HG02642 (cell line): ENCODE measurements at regions not wholly inside any gene's neighbourhood (a gene's known extent, or its start where the extent isn't known, plus 50 kb on each side); places are given as distances from the start of the nearest gene placed in this dataset.

Experiments used
- ATAC-seq: cut with Tn5 transposase; IDR thresholded peaks from one replicate; pipeline ENCODE4 v1.9.1; 2021; ENCODE audit warnings: mild to moderate bottlenecking; ENCODE audit not compliant: unreplicated experiment, poor library complexity

DNA sequence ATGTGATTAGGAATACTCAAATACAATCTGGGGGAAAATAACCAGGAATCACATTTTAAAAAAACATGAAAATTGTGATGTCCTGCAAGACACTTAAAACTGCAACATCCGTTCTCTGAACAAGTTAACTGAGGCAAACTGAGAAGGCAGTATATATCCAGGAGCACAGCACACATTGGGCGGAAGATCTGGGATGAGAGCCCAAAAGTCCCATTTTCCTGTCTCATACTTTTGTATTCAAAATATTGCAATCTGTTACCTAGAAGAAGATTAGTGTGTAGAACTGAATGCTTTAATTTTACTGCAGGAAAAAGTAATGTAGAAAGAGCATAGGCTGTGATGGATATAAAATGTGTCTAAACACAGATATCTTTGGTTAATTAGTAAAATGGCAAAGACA is 276.8 kb upstream of the FANCL start:
- no peak for ATAC-seq

DNA sequence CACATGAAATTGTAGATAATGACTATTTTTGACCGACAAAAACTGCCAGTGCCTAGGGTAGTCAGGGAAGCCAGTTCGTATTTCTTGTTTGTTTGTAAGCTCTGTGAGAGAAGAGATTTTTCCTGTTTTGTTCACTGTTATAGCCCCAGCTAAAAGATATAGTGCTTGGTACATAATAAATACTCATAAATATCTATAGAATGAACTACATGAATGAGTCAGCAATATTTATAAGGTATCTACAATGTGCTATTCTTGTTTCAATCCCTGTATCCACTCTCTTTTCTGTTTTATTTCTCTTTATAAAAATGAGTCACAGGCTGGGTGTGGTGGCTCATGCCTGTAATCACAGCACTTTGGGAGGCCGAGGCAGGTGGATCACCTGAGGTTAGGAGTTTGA is 275.6 kb upstream of the FANCL start:
- no peak for ATAC-seq

DNA sequence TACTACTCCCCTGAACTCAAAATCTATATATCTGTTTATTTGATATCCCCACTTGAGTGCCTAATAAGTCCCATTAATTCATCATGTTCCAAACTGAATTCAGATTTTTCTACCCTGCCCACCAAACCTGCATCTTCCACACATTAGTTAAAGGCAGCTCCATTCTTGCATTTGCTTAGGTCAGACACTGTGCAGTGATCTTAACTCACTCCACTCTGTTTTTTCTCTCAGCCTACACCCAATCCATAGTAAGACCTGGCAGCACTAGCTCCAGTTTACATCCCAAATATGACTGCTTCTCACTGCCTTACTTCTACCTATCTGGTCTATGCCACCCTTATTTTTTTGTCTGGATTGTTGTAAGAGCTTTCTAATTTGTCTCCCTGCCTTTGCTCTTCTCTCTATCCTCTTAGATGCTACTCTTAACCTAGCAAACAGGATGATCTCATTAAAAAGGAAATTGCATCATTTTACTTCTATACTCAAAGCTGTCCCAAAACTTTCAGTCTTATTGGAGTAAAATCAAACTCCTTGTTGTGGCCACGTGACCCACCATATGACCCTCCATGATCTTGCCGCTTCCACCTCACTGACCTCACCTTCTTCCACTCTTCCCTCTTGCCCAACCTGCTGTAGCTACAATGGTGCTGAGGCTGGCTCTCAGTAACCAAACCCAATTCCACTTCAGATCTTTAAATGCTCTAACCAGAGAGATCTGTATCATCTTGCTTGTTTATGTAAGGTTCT is 274.9 kb upstream of the FANCL start:
- ATAC-seq = no peak

DNA sequence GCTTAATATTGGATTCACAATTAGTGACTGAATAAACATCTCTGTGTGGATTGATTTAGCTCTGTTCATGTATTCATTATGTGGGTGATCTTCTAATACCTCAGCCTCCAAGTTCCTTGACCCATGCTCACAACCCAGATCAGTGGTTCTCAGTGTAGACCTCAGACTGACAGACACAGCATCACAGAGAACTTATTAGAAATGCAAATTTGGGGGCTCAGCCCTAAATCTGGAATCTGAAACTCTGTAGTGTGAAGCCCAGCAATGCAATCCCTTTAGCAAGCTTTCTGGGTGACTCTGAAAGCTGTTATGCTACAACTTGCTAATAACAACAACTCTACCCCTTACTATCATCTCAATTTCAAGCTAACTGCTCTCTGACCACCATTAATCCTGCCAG is 273.1 kb upstream of the FANCL start:
- peak; percentile 84 for ATAC-seq

DNA sequence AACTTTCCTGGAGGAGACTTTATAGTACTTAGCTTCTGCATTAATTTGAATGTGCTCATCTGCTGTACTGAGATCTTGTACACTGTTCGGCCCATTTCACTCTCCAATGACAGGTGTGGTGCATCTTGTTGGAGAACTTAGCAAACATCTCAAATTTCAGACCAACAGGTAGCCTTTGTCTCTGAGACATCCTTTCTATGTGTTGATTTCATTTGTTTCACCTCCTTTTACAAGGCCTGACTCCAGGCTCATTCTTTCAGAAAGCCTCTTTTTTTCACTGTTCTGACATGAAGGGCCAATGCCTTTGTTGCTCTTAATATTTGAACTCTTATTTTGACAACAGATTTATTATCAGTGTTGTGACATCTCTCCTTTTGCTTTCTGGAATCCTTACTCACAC is 271.8 kb upstream of the FANCL start:
- no peak for ATAC-seq

DNA sequence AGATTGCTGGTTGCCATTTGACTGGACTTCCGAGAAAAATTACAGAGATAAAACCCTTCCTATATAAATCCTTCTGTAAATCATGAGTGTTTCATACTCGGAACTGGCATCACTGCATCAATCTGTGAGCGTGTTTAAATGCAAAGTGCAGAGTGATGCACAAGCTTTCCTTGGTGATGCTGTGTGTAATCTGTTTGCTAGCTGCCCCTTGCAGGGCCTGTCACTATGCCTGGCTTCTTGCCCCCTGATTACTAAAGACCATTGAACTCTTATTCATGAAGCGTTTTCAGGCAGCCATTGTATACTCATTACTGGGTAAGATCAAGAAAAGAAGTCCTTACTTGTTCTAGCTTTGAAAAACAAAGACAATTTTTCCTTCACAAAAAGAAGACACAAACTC is 266.9 kb upstream of the FANCL start:
- no peak for ATAC-seq

DNA sequence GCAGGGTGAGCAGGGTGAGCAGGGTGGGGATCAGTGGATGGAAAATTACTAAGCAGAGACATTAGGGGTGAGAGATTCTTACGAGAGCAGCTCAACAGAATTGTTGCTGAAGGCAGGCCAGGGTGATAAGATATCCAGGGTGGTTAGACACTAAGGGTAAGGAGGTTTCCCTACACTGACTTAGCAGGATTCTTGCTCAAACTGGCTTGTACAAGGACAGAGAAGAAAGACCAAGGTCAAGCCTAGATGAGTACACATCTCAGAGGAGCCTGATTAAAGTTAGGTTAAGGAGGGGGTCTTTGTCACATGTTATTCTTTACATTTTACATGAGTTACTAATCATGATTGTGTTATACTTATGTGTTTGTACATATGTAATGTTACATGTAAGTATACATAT is 262.8 kb upstream of the FANCL start:
- ATAC-seq = no peak

DNA sequence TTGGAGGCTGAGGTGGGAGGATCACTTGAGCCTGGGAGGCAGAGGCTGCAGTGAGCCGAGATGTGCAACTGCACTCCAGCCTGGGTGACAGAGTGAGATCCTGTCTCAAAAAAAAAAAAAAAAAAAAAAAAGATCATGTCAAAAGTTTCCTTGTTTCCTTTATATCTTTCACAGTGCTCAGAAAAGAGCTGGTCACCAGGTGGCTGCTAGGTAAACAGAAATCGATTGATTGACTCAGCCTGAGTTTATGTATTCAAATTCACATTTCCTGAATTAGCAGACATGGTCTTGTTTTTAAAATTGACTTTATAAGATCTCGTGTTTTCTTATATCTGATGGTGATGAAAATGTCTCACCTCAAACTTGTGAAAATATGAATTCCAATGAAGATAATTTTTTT is 261.8 kb upstream of the FANCL start:
- ATAC-seq = no peak

DNA sequence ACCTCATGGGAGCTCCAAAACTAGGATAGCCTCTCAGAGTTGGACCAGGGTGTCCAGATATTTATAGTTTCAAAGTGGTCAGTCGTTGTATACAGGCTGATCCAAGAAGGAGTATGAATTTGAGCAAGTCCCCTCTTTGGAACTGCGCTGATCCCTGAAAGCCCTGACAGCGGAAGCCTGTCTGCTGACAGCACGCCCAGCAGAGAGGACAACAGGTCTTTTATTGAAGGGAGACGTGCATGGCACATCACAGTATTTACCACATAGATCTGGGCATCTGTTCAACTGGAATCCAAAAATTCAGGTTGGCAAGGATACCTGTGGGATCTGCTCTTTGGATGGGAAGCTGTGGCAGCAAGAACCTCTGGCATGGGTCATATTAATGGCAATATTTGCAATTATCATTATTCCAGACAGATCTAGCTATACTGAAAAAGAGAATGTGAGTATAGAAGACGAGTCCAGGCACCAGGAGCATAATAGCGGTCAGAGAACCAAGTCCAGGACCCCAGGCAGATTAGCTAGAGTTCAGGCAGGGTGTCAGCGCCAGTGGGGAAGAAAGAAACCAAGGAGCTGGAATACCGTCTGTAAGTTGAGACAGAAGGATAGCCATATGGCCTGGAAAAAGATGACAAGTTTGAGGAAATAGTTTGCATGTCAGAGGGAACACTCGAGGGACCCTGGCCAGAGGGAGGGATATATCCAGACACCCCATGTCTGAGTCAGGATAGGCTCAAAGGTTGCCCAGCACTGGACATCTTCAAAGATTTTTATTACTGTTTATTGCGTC is 260.4 kb upstream of the FANCL start:
- no peak for ATAC-seq

DNA sequence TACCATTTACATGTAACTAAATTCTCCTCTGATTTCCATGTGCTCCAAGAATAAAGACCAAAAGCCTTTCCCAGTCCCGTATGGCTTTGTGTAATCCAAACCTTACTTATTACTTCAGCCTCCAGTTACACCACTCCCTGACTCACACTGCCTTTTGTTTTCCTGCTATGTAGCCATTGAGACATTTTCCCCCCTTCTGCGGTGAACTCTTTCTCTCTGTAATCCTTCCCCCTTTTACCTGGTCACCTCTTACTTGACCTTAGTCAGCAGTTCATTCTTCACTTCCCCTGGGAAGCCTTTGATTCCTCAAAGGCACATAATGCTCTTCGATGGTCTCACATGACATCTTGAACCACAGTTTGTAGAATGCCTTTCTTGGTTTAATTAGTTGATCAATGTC is 256.0 kb upstream of the FANCL start:
- ATAC-seq = no peak

DNA sequence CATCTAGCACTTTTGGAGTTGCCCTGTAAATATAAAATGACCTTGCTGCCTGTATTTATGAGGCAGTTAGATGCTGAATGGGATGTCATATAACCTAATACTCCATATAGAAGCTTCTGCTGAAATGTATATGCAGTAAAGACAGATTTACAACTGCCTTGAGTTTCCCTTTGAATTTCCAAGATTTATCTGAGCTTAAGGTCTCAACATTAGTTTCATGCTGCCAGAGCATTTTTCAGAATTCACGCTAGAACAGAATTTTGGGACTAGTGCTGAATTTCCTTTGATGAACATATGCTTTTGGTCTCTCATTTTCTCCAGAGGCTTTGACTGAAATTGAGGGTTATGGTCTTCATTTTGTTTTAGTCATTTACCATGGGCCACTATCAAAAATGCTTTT is 254.7 kb upstream of the FANCL start:
- ATAC-seq = no peak

DNA sequence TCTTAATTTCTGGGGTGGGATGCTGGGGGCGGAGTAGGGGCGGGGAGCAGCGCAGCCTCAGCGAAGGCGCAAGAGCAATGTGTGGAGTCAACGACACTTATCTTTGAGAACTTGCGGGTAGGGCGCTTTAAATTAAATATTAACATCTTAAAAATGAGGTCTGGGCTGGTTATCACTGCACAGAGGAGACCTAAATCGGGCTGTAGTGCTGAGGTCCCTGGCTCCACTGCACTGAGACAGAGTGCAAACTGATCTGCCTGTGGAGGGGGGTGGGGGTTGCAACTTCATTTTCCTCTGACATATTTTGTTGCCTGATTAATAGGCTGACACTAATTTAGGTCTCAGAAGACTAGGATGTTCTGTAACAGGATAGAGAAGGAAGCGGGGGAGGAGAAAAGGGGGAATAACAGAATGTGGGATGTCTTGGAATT is 253.0 kb upstream of the FANCL start:
- ATAC-seq = no peak

DNA sequence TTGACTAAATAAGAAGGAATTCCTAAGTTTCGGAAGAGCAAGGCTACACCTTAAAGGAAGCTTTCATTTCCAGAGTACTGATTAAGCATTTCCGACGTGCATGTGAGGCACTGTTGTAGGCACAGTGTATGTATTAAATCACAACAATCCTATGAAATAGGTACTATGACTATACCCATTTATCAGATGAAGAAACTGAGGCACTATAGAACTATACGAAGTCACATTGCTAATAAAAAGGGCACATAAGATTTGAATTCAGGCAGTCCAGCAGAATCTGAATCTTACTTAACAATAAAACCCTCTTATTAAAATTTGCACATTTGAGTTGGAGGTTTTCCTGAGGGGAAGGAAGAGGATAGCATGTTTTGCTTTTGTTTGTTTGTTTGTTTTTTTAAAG is 243.5 kb upstream of the FANCL start:
- ATAC-seq = no peak

DNA sequence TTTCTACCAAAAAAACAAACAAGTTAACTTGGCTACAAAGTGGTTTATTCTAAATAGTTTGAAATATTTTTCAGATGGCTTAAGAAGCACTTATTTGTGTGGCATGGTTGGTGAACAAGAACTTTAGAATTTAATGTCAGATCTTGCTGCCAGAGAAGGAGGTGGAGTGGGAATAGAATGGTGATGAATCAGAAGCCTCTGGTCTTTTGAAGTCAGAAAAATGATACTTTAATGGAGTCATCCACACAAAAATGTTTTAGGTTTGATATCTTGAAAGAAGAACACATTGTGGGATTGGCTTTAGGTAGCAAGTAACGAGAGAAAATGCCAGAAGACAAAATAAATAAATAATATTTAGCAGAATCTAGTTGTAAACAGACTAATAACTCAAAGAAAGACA is 243.1 kb upstream of the FANCL start:
- ATAC-seq = no peak

DNA sequence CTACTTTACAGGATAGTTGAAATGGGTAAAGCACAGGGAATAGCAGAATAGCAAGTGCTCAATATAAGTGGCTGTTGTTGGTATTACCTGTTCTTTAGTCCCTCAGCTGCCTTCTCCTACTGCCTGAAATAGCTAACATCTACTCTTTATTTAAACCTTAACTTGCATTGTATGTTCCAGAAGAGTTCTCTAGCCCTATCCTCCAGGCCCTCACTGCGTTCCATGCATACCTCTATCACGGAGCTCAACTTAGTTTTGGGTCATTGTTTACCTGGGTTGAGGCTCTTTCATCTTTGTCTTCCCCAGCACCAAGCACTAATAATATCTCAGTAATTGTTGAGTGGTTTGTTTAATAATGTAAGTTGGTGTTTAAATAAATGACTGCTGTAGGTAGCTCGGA is 242.2 kb upstream of the FANCL start:
- ATAC-seq = no peak

DNA sequence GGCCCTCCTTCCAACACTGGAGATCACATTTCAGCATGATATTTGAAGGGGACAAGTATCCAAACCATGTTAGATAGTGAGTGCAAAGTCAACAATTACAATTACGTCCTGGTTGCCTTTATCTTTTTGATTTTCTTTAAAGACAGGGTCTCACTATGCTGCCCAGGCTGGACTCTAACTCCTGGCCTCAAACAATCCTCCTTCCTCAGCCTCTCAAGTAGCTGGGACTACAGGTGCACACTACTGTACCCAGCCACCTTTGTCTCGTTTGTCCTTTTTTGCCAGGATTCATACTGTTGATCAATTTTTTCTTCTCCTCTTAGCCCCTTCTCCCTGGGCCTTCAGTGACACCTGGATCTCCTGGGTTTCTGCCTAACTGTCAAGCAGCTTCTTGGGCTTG is 240.5 kb upstream of the FANCL start:
- ATAC-seq = no peak

DNA sequence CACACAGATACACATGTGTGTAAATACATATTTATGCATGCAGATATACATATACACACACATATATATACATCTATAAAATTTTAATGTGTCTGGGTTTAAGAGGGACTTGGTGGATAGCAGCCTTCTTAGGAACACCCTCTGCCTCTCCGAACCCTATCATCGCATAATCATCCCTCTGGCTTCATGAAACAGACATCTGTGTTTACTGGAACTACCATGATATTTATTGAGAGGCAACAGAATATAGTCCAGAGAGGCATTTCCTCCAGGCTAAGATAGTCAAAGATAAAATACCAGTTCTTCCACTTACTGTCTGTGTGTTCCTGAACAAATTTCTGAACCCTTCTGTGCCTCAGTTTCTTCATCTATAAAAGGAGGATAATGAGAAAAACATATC is 239.0 kb upstream of the FANCL start:
- no peak for ATAC-seq

DNA sequence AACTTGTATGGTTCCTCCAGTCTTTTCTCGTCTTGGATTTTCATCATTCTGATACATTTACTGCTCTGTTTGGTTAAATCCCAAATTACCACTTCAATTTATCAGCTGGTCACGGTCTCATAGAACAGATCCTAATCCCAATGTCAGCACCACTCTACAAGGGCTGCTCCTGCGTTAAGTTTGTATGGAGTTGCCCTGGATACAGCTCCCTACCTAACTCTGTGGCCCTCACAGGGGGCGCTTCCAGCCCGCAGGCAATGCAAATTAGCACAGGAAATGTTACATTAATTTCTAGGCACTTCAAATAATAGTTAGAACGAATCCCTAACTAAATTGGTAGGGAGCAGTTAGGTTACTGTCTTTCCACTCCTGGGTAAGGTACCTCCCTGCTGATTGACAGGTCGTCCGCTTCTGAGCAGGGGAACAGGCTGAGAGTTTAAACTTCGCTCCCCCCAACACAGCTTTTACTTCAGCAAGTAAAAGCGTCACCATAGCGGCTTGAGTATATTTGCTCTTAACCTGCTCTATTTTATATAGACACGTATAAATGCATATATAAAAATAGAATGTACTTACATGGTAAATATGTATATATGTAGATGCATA is 238.5 kb upstream of the FANCL start:
- ATAC-seq = no peak

DNA sequence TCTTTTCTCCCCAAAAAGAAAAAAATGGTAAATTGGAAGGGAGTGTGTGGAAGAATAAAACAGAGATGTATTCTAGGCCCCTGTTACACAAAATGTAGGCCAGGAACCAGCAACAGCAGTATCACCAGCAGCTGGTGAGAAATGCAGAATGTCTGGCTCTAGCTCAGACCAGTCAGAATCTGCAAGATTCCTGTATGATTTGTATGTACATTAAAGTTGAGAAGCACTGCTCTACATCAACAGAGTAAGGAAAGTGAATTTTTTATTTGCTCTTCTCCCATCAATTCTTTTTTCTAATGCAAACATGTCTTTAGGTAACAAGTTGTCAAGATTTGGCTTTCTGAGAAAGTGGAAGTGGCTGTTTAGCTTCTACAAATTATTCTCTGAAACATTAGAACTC is 235.4 kb upstream of the FANCL start:
- ATAC-seq = no peak

DNA sequence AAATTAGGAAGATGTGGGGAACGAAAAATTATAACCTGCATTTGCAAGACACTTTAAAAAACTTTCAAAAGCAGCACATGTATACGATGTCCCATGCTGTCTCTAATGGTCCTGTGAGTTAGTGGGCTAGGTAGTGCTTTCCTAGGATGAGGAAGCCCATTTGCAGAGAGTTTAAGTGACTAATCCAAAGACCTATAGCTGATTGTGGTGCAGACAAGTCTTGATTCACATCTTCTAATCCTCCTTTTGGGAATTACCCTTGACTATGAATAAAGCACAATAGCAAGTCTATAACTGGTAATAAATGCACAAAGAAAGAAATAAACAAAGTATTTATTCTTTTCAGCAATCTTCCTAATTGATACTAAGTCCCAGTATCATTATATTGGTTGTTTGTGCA is 234.6 kb upstream of the FANCL start:
- ATAC-seq = no peak

DNA sequence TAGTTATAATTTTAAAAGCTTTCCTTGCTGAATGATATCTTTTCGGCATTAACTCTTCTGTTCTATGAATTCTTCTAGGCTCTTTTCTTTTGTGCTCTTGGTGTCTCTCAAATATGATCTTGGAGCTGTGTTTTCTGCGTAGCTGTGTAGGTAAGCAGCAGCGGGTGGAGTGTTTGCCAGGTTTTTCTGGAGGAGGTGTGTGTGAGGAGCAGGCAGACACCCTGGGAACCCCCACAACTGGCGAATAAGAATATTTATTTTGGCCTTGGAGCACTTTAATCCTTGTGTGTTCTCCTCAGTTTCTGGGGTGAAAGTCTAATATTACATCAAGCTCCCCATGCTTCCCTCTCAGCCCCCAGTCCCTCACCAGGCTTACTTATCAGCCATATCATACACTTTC is 232.0 kb upstream of the FANCL start:
- no peak for ATAC-seq

DNA sequence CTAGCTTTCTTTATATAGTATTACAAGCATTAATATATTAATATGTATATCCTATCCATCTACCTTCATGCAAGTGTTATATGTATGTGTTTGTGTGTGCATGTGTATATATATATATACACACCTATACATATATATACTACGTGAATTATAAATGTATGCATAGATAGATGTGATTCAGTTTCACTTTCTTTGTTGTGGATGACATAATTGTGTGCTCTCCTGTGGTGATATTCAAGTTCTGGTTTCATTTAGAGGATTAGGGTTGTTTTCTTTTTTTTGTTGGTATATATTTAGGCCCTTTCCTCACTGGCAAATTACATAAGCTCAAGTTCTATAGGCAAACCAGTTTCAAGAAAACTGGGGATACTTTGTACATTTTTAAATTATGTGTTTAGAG is 225.7 kb upstream of the FANCL start:
- ATAC-seq = peak; percentile 48
